Activated CD4-positive, alpha-beta T cell treated with anti-CD3 and anti-CD28 coated beads, Interleukin-2, Interleukin-4, amounts not matched to agents 100 ng/mL and 50 ng/mL, durations not matched to agents 16 hours and 8 hours (primary cell): ENCODE measurements at regions not wholly inside any gene's neighbourhood (a gene's known extent, or its start where the extent isn't known, plus 50 kb on each side); places are given as distances from the start of the nearest gene placed in this dataset.
"Not testable (repeated sequence)": the region's sequence is repeated elsewhere in the genome, so short reads cannot be mapped to it uniquely, and the experiment has no call there.

Experiments used
- DNase-seq: peaks from one replicate; pipeline ENCODE4 v3.0.0-alpha.2; 2020; ENCODE audit warnings: low spot score

GRCh38 chr9:88872192-88872946 lies 118.9 kb upstream of the S1PR3 start:
- no peak for DNase-seq

- no peak for DNase-seq
Measured at GRCh38 chr9:88873635-88874034, 117.6 kb upstream of the S1PR3 start.

- no peak for DNase-seq
Measured at GRCh38 chr9:88874391-88874790, 116.9 kb upstream of the S1PR3 start.

- DNase-seq, result no peak
Measured at GRCh38 chr9:88875400-88876120, 115.7 kb upstream of the S1PR3 start.

GRCh38 chr9:88880199-88880598 lies 111.1 kb upstream of the S1PR3 start:
- no peak for DNase-seq

GRCh38 chr9:88884291-88884690 lies 107.0 kb upstream of the S1PR3 start:
- not testable (repeated sequence) for DNase-seq

GRCh38 chr9:88886762-88887161 lies 104.5 kb upstream of the S1PR3 start:
- not testable (repeated sequence) for DNase-seq

- DNase-seq, result no peak
Measured at GRCh38 chr9:88889386-88889785, 101.9 kb upstream of the S1PR3 start.

GRCh38 chr9:88890546-88890945 lies 100.7 kb upstream of the S1PR3 start:
- no peak for DNase-seq

- no peak for DNase-seq
Measured at GRCh38 chr9:88891040-88891439, 100.2 kb upstream of the S1PR3 start.

GRCh38 chr9:88892724-88893123 lies 98.5 kb upstream of the S1PR3 start:
- DNase-seq, result no peak

- no peak for DNase-seq
Measured at GRCh38 chr9:88897081-88897480, 94.2 kb upstream of the S1PR3 start.

- DNase-seq, result no peak
Measured at GRCh38 chr9:88898039-88898720, 93.1 kb upstream of the S1PR3 start.

GRCh38 chr9:88905506-88905905 lies 85.8 kb upstream of the S1PR3 start:
- DNase-seq, result no peak

- no peak for DNase-seq
Measured at GRCh38 chr9:88915916-88916315, 75.4 kb upstream of the S1PR3 start.

GRCh38 chr9:88916894-88917293 lies 74.4 kb upstream of the S1PR3 start:
- no peak for DNase-seq

- no peak for DNase-seq
Measured at GRCh38 chr9:88917375-88917774, 73.9 kb upstream of the S1PR3 start.

GRCh38 chr9:88918537-88918936 lies 72.7 kb upstream of the S1PR3 start:
- not testable (repeated sequence) for DNase-seq

- no peak for DNase-seq
Measured at GRCh38 chr9:88920645-88921044, 70.6 kb upstream of the S1PR3 start.

GRCh38 chr9:88922091-88922490 lies 69.2 kb upstream of the S1PR3 start:
- peak; percentile 73 for DNase-seq

GRCh38 chr9:88923092-88923491 lies 68.2 kb upstream of the S1PR3 start:
- DNase-seq, result no peak

- DNase-seq, result peak; percentile 78
Measured at GRCh38 chr9:88923653-88924288, 67.5 kb upstream of the S1PR3 start.

GRCh38 chr9:88925481-88925880 lies 65.8 kb upstream of the S1PR3 start:
- no peak for DNase-seq
